ENCODE measurements at regions not wholly inside any gene's neighbourhood (a gene's known extent, or its start where the extent isn't known, plus 50 kb on each side); places are given as distances from the start of the nearest gene placed in this dataset.

GRCh38 chr5:74408150-74409043, 232.1 kb downstream of the ENC1 start:
- peak overlapping the region; percentile 63 for H3K4me3 Mint-ChIP-seq (ENCODE audit: low read depth, unreplicated experiment)
- intact Hi-C loops (cut with micrococcal nuclease; ENCODE audit: unreplicated experiment), result loop anchor here (2.0 to 5.0 kb wide), 3 partner anchors 16 to 232 kb away; partner anchors contain the start of gene ENC1
- H3K27ac Mint-ChIP-seq (ENCODE audit: unreplicated experiment), result peak overlapping the region; percentile 82
- H3K36me3 Mint-ChIP-seq (ENCODE audit: insufficient read depth, unreplicated experiment), result peaks cover 9% of the 10 kb centered on the region
- CTCF ChIA-PET, result no interaction called here
- TF ChIP-seq, protein P1, sequence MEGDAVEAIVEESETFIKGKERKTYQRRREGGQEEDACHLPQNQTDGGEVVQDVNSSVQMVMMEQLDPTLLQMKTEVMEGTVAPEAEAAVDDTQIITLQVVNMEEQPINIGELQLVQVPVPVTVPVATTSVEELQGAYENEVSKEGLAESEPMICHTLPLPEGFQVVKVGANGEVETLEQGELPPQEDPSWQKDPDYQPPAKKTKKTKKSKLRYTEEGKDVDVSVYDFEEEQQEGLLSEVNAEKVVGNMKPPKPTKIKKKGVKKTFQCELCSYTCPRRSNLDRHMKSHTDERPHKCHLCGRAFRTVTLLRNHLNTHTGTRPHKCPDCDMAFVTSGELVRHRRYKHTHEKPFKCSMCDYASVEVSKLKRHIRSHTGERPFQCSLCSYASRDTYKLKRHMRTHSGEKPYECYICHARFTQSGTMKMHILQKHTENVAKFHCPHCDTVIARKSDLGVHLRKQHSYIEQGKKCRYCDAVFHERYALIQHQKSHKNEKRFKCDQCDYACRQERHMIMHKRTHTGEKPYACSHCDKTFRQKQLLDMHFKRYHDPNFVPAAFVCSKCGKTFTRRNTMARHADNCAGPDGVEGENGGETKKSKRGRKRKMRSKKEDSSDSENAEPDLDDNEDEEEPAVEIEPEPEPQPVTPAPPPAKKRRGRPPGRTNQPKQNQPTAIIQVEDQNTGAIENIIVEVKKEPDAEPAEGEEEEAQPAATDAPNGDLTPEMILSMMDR (IDR thresholded peaks at IDR 0.05; ENCODE audit: unreplicated experiment), result no peak
- no TSS peak for BruUV-seq (replicated peaks)
- H3K4me1 Mint-ChIP-seq (ENCODE audit: low read depth, unreplicated experiment), result peaks cover 54% of the 10 kb centered on the region
- H3K9me3 Mint-ChIP-seq (ENCODE audit: low read depth, unreplicated experiment), result no peaks in the 10 kb centered on the region
- no peak for DNase-seq
- H3K27me3 Mint-ChIP-seq (ENCODE audit: unreplicated experiment), result no peaks in the 10 kb centered on the region

DNA sequence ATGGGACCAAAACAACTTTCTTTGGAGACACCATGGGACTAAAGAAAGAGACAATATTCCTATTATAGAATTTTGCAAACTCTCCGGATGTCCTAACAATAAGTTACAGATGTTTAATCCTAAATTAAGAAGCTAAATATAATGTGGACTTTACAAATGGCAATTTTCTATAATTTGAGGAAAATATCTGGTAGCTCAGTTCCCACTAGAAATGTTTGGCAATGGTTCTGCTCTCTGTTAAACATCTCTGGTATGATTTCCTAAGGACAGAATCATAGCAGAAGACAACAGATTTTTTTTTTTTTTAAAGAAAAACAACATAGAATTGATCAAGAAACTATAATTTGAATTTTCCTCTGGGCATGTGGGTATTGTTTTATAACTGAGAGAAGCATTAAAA, 232.8 kb downstream of the ENC1 start:
- intact Hi-C loops (cut with micrococcal nuclease; ENCODE audit: unreplicated experiment), result loop anchor here (2.0 to 5.0 kb wide), 3 partner anchors 17 to 233 kb away; partner anchors contain the start of gene ENC1

DNA sequence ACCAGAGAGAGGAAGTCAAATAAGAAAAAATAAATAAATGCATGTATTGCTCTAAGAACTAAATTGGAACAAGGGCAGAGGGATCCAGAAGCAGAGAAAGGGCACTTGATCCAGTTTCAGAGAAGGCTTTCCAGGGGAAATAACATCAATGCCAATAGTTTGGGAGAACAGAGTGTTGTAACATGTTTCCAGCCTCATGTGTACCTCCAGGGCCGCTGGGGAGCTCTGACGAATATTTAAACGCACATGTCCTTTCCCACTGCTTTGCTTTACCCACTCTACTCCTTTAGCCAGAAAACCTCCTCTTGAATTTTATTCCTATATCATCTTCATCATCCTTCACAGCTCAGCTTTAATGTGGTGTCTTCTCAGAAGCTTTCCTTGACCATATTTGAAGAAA, 233.7 kb downstream of the ENC1 start:
- H3K36me3 Mint-ChIP-seq (ENCODE audit: insufficient read depth, unreplicated experiment), result peaks cover 9% of the 10 kb centered on the region
- H3K4me1 Mint-ChIP-seq (ENCODE audit: low read depth, unreplicated experiment), result peaks cover 50% of the 10 kb centered on the region
- no peak overlapping the region for H3K4me3 Mint-ChIP-seq (ENCODE audit: low read depth, unreplicated experiment)
- BruUV-seq (replicated peaks), result no TSS peak
- H3K27me3 Mint-ChIP-seq (ENCODE audit: unreplicated experiment), result no peaks in the 10 kb centered on the region
- CTCF ChIA-PET, result no interaction called here
- TF ChIP-seq, protein P1 (IDR thresholded peaks at IDR 0.05; ENCODE audit: unreplicated experiment), result no peak
- no peaks in the 10 kb centered on the region for H3K9me3 Mint-ChIP-seq (ENCODE audit: low read depth, unreplicated experiment)
- no peak for DNase-seq
- intact Hi-C loops (cut with micrococcal nuclease; ENCODE audit: unreplicated experiment), result loop anchor here (5.0 kb wide), 1 partner anchor 170 kb away; no protein-coding TSS in a partner anchor
- H3K27ac Mint-ChIP-seq (ENCODE audit: unreplicated experiment), result no peak overlapping the region

More for the DNA sequence above, 232.8 kb downstream of the ENC1 start:
- no peaks in the 10 kb centered on the region for H3K27me3 Mint-ChIP-seq (ENCODE audit: unreplicated experiment)
- H3K4me1 Mint-ChIP-seq (ENCODE audit: low read depth, unreplicated experiment), result peaks cover 54% of the 10 kb centered on the region
- H3K4me3 Mint-ChIP-seq (ENCODE audit: low read depth, unreplicated experiment), result no peak overlapping the region
- H3K27ac Mint-ChIP-seq (ENCODE audit: unreplicated experiment), result peak overlapping the region; percentile 82
- no TSS peak for BruUV-seq (replicated peaks)
- CTCF ChIA-PET, result interaction anchor here (0.7 kb wide), 1 partner anchor 251 kb away, joined by 4 read pairs; no protein-coding TSS in a partner anchor
- no peaks in the 10 kb centered on the region for H3K9me3 Mint-ChIP-seq (ENCODE audit: low read depth, unreplicated experiment)
- TF ChIP-seq, protein P1 (IDR thresholded peaks at IDR 0.05; ENCODE audit: unreplicated experiment), result no peak
- DNase-seq, result no peak
- peaks cover 9% of the 10 kb centered on the region for H3K36me3 Mint-ChIP-seq (ENCODE audit: insufficient read depth, unreplicated experiment)

DNA sequence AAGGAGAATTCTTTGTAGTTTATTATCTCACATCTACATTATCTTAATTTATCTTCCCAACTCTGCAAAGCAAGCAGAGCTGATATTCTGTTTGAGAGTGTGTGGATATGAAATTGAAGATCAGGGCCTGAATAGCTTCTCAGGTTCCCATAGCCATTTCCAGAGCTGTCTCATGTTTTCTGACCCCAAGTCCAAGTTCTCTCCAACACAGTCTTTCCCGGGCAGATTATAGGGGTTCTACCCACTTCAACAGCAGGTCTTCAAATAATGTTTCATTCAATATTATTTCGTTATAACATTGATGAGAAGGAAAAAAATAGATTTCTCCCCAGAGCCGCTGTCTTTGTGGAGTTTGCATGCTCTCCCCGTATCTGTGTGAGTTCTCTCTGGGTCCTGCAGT, 234.9 kb downstream of the ENC1 start:
- peaks cover 44% of the 10 kb centered on the region for H3K4me1 Mint-ChIP-seq (ENCODE audit: low read depth, unreplicated experiment)
- CTCF ChIA-PET, result interaction anchor here (1.2 kb wide), 1 partner anchor 11 kb away, joined by 3 read pairs; no protein-coding TSS in a partner anchor
- no peaks in the 10 kb centered on the region for H3K9me3 Mint-ChIP-seq (ENCODE audit: low read depth, unreplicated experiment)
- DNase-seq, result no peak
- H3K27me3 Mint-ChIP-seq (ENCODE audit: unreplicated experiment), result no peaks in the 10 kb centered on the region
- no TSS peak for BruUV-seq (replicated peaks)
- TF ChIP-seq, protein P1 (IDR thresholded peaks at IDR 0.05; ENCODE audit: unreplicated experiment), result no peak
- no peak overlapping the region for H3K4me3 Mint-ChIP-seq (ENCODE audit: low read depth, unreplicated experiment)
- intact Hi-C loops (cut with micrococcal nuclease; ENCODE audit: unreplicated experiment), result loop anchor here (5.0 kb wide), 1 partner anchor 172 kb away; no protein-coding TSS in a partner anchor
- no peak overlapping the region for H3K27ac Mint-ChIP-seq (ENCODE audit: unreplicated experiment)
- H3K36me3 Mint-ChIP-seq (ENCODE audit: insufficient read depth, unreplicated experiment), result peaks cover 9% of the 10 kb centered on the region

Measured in Calu3 (cell line).